BLaER1 (cell line): ENCODE measurements at regions not wholly inside any gene's neighbourhood (a gene's known extent, or its start where the extent isn't known, plus 50 kb on each side); places are given as distances from the start of the nearest gene placed in this dataset.
"Not testable (repeated sequence)": the region's sequence is repeated elsewhere in the genome, so short reads cannot be mapped to it uniquely, and the experiment has no call there.

Experiments used
- H3K27ac ChIP-seq: shearing (Covaris generic); formaldehyde crosslinking; 2 replicates; pipeline ENCODE4 v1.8.1; 2022
- H3K27me3 ChIP-seq: shearing (Covaris generic); formaldehyde crosslinking; 2 replicates; pipeline ENCODE4 v1.8.1; 2022
- H3K36me3 ChIP-seq: shearing (Covaris generic); formaldehyde crosslinking; 2 replicates; pipeline ENCODE4 v1.8.1; 2022
- H3K4me1 ChIP-seq: shearing (Covaris generic); formaldehyde crosslinking; 2 replicates; pipeline ENCODE4 v1.8.1; 2022
- H3K4me2 ChIP-seq: shearing (Covaris generic); formaldehyde crosslinking; 2 replicates; pipeline ENCODE4 v1.8.1; 2022
- H3K4me3 ChIP-seq: shearing (Covaris generic); formaldehyde crosslinking; 2 replicates; pipeline ENCODE4 v1.8.1; 2022
- H3K9ac ChIP-seq: shearing (Covaris generic); formaldehyde crosslinking; 2 replicates; pipeline ENCODE4 v1.8.1; 2022
- H3K9me3 ChIP-seq: shearing (Covaris generic); formaldehyde crosslinking; 2 replicates; pipeline ENCODE4 v1.8.1; 2022
- H4K20me1 ChIP-seq: shearing (Covaris generic); formaldehyde crosslinking; 2 replicates; pipeline ENCODE4 v1.8.1; 2022
- Cebpa-rat ChIP-seq: shearing (Covaris generic); IDR thresholded peaks from 2 replicates; pipeline ENCODE4 v1.8.1; 2022

GRCh38 chr4:132770776-132771175 is 378.3 kb upstream of the PCDH10 start:
- Histone ChIP-seq H3K4me3 (no peak overlapping the region), H3K9me3 (no peaks in the 10 kb centered on the region), H3K4me2 (no peak overlapping the region), H4K20me1 (no peaks in the 10 kb centered on the region), H3K4me1 (no peaks in the 10 kb centered on the region), H3K27ac (no peak overlapping the region), H3K36me3 (no peaks in the 10 kb centered on the region), H3K9ac (no peak overlapping the region), H3K27me3 (no peaks in the 10 kb centered on the region)
- TF ChIP-seq Cebpa-rat = no peak

GRCh38 chr4:132792310-132792709 is 356.8 kb upstream of the PCDH10 start:
- H3K9me3 ChIP-seq = no peaks in the 10 kb centered on the region
- no peaks in the 10 kb centered on the region for H3K27me3 ChIP-seq
- H3K4me1 ChIP-seq = no peaks in the 10 kb centered on the region
- H3K36me3 ChIP-seq = no peaks in the 10 kb centered on the region
- H3K9ac ChIP-seq = no peak overlapping the region
- H3K4me2 ChIP-seq = no peak overlapping the region
- TF ChIP-seq Cebpa-rat = no peak
- no peaks in the 10 kb centered on the region for H4K20me1 ChIP-seq
- H3K27ac ChIP-seq = no peak overlapping the region
- H3K4me3 ChIP-seq = no peak overlapping the region

- H3K27me3 ChIP-seq = no peaks in the 10 kb centered on the region
- H3K9me3 ChIP-seq = no peaks in the 10 kb centered on the region
- H3K4me3 ChIP-seq = no peak overlapping the region
- no peaks in the 10 kb centered on the region for H4K20me1 ChIP-seq
- no peaks in the 10 kb centered on the region for H3K4me1 ChIP-seq
- no peak overlapping the region for H3K9ac ChIP-seq
- no peak overlapping the region for H3K27ac ChIP-seq
- no peak overlapping the region for H3K4me2 ChIP-seq
- H3K36me3 ChIP-seq = no peaks in the 10 kb centered on the region
- TF ChIP-seq Cebpa-rat = no peak
Measured at GRCh38 chr4:132797856-132798255, 351.2 kb upstream of the PCDH10 start.

- no peak overlapping the region for H3K4me3 ChIP-seq
- no peak for TF ChIP-seq Cebpa-rat
Measured at GRCh38 chr4:132809298-132810032, 339.6 kb upstream of the PCDH10 start.

GRCh38 chr4:132813061-132813460 is 336.0 kb upstream of the PCDH10 start:
- H3K4me2 ChIP-seq, H4K20me1 ChIP-seq, H3K4me3 ChIP-seq, H3K36me3 ChIP-seq, H3K27ac ChIP-seq, H3K27me3 ChIP-seq, H3K9ac ChIP-seq, H3K4me1 ChIP-seq, H3K9me3 ChIP-seq: not testable (repeated sequence)

More at GRCh38 chr4:132809298-132810032, 339.6 kb upstream of the PCDH10 start:
- Histone ChIP-seq H3K9ac (no peak overlapping the region), H3K36me3 (no peaks in the 10 kb centered on the region), H3K9me3 (no peaks in the 10 kb centered on the region), H3K27ac (no peak overlapping the region), H3K4me2 (no peak overlapping the region; the same call in 1 of the 2 replicates), H4K20me1 (no peaks in the 10 kb centered on the region), H3K27me3 (no peaks in the 10 kb centered on the region), H3K4me1 (peaks cover 10% of the 10 kb centered on the region; the same call in 1 of the 2 replicates)

GRCh38 chr4:132818091-132818490 is 331.0 kb upstream of the PCDH10 start:
- no peaks in the 10 kb centered on the region for H3K27me3 ChIP-seq
- H3K4me1 ChIP-seq = no peaks in the 10 kb centered on the region
- no peak for TF ChIP-seq Cebpa-rat
- H3K9ac ChIP-seq = no peak overlapping the region
- peaks cover 11% of the 10 kb centered on the region for H3K9me3 ChIP-seq
- no peak overlapping the region for H3K27ac ChIP-seq
- no peaks in the 10 kb centered on the region for H3K36me3 ChIP-seq
- H3K4me3 ChIP-seq = no peak overlapping the region
- H3K4me2 ChIP-seq = no peak overlapping the region
- no peaks in the 10 kb centered on the region for H4K20me1 ChIP-seq

GRCh38 chr4:132823419-132823818 is 325.7 kb upstream of the PCDH10 start:
- Histone ChIP-seq H3K27me3 (no peaks in the 10 kb centered on the region), H3K9ac (no peak overlapping the region), H3K4me2 (no peak overlapping the region), H3K4me3 (no peak overlapping the region), H4K20me1 (no peaks in the 10 kb centered on the region), H3K36me3 (no peaks in the 10 kb centered on the region), H3K4me1 (no peaks in the 10 kb centered on the region), H3K9me3 (peaks cover under 1% of the 10 kb centered on the region; the same call in 1 of the 2 replicates), H3K27ac (no peak overlapping the region)
- TF ChIP-seq Cebpa-rat = no peak

- H3K4me2 ChIP-seq = no peak overlapping the region
- no peaks in the 10 kb centered on the region for H4K20me1 ChIP-seq
- no peak overlapping the region for H3K27ac ChIP-seq
- H3K9ac ChIP-seq = no peak overlapping the region
- no peak overlapping the region for H3K4me3 ChIP-seq
- no peaks in the 10 kb centered on the region for H3K9me3 ChIP-seq
- no peak for TF ChIP-seq Cebpa-rat
- H3K36me3 ChIP-seq = no peaks in the 10 kb centered on the region
- no peaks in the 10 kb centered on the region for H3K4me1 ChIP-seq
- no peaks in the 10 kb centered on the region for H3K27me3 ChIP-seq
Measured at GRCh38 chr4:132824761-132825160, 324.3 kb upstream of the PCDH10 start.

GRCh38 chr4:132827522-132827921 is 321.6 kb upstream of the PCDH10 start:
- Histone ChIP-seq H3K27me3 (no peaks in the 10 kb centered on the region), H3K4me1 (no peaks in the 10 kb centered on the region), H3K4me3 (no peak overlapping the region), H3K9me3 (no peaks in the 10 kb centered on the region), H3K4me2 (no peak overlapping the region), H3K36me3 (no peaks in the 10 kb centered on the region), H3K27ac (no peak overlapping the region), H4K20me1 (no peaks in the 10 kb centered on the region), H3K9ac (no peak overlapping the region)
- no peak for TF ChIP-seq Cebpa-rat

GRCh38 chr4:132838244-132838643 is 310.9 kb upstream of the PCDH10 start:
- H3K27ac ChIP-seq = no peak overlapping the region
- no peaks in the 10 kb centered on the region for H4K20me1 ChIP-seq
- H3K4me2 ChIP-seq = no peak overlapping the region
- no peak overlapping the region for H3K9ac ChIP-seq
- H3K9me3 ChIP-seq = peaks cover 19% of the 10 kb centered on the region
- no peak overlapping the region for H3K4me3 ChIP-seq
- no peaks in the 10 kb centered on the region for H3K4me1 ChIP-seq
- H3K36me3 ChIP-seq = no peaks in the 10 kb centered on the region
- no peaks in the 10 kb centered on the region for H3K27me3 ChIP-seq
- no peak for TF ChIP-seq Cebpa-rat

GRCh38 chr4:132839070-132839469 is 310.0 kb upstream of the PCDH10 start:
- TF ChIP-seq Cebpa-rat = no peak
- no peaks in the 10 kb centered on the region for H4K20me1 ChIP-seq
- H3K27ac ChIP-seq = no peak overlapping the region
- no peak overlapping the region for H3K9ac ChIP-seq
- H3K4me3 ChIP-seq = no peak overlapping the region
- no peaks in the 10 kb centered on the region for H3K4me1 ChIP-seq
- H3K36me3 ChIP-seq = no peaks in the 10 kb centered on the region
- H3K4me2 ChIP-seq = no peak overlapping the region
- no peaks in the 10 kb centered on the region for H3K27me3 ChIP-seq
- H3K9me3 ChIP-seq = peaks cover 19% of the 10 kb centered on the region
